ENCODE measurements at regions not wholly inside any gene's neighbourhood (a gene's known extent, or its start where the extent isn't known, plus 50 kb on each side); places are given as distances from the start of the nearest gene placed in this dataset.

GRCh38 chr5:8349855-8350254 lies 480.9 kb downstream of the MTRR start:
- H4K20me1 ChIP-seq (ENCODE audit: insufficient read depth), result no peaks in the 10 kb centered on the region; the same call in 1 of the 2 replicates
- CTCF ChIA-PET, result no interaction called here
- no peak for ATAC-seq

More at GRCh38 chr5:8349855-8350254, 480.9 kb downstream of the MTRR start:
- DNase-seq (ENCODE audit: low read depth, low spot score), result no peak
- no peaks in the 10 kb centered on the region for H3K79me2 ChIP-seq (ENCODE audit: insufficient read depth, low read length)
- H2AFZ ChIP-seq (ENCODE audit: low read depth, low read length, poor library complexity, severe bottlenecking), result no peak overlapping the region
- H3K4me1 ChIP-seq (ENCODE audit: control insufficient read depth in 1 of 2, insufficient read depth in 2 of 2, low read length in 2 of 2), result no peaks in the 10 kb centered on the region
- no peak for TF ChIP-seq ZNF274 (IDR thresholded peaks at IDR 0.05; ENCODE audit: low read depth, low read length)
- TF ChIP-seq ZBTB33 (IDR thresholded peaks at IDR 0.05; ENCODE audit: extremely low read depth, insufficient replicate concordance, low read length), result no peak
- TF ChIP-seq POLR2A (IDR thresholded peaks at IDR 0.05; ENCODE audit: borderline replicate concordance, extremely low read depth, insufficient read depth, insufficient read length), result no peak
- no peak for TF ChIP-seq CBX3 (IDR thresholded peaks at IDR 0.05; ENCODE audit: low read depth)
- TF ChIP-seq ATF3 (IDR thresholded peaks at IDR 0.05), result no peak
- TF ChIP-seq JUND (IDR thresholded peaks at IDR 0.05), result no peak
- no peak for TF ChIP-seq ELF1 (IDR thresholded peaks at IDR 0.05; ENCODE audit: borderline replicate concordance, low read depth)
- TF ChIP-seq EZH2phosphoT487 (IDR thresholded peaks at IDR 0.05; ENCODE audit: borderline replicate concordance), result no peak
- no peak for TF ChIP-seq FOSL1 (IDR thresholded peaks at IDR 0.05; ENCODE audit: low read depth)
- no peak for TF ChIP-seq SIN3A (IDR thresholded peaks at IDR 0.05; ENCODE audit: low read depth)
- TF ChIP-seq REST (IDR thresholded peaks at IDR 0.05; ENCODE audit: low read depth), result no peak
- no peak for TF ChIP-seq EZH2 (IDR thresholded peaks at IDR 0.05)
- no peak for TF ChIP-seq ZFX (IDR thresholded peaks at IDR 0.05)
- TF ChIP-seq CEBPB (IDR thresholded peaks at IDR 0.05; ENCODE audit: low read depth), result no peak
- peaks cover 15 to 27% of the 10 kb centered on the region in 2 experiments; a peak in 2 of 4 replicates for H3K9me3 ChIP-seq (ENCODE audit: control insufficient read depth in 1 of 2, insufficient read depth in 1 of 2, low read depth in 1 of 2, low read length in 2 of 2)
- no peaks in the 10 kb centered on the region for H3K36me3 ChIP-seq (ENCODE audit: control insufficient read depth in 1 of 2, insufficient read depth in 2 of 2, low read length in 2 of 2)
- intact Hi-C loops (cut with micrococcal nuclease), result no loop called here
- POLR2A ChIA-PET, result no interaction called here
- no peak overlapping the region for H3K27ac ChIP-seq (ENCODE audit: low read depth, low read length)
- H3K9me2 ChIP-seq (ENCODE audit: insufficient read depth), result no peaks in the 10 kb centered on the region
- no peaks in the 10 kb centered on the region for H3K27me3 ChIP-seq (ENCODE audit: insufficient read depth, low read length)
- H3K4me2 ChIP-seq (ENCODE audit: low read length), result no peak overlapping the region
- H3K9ac ChIP-seq (ENCODE audit: low read length), result no peak overlapping the region
- no TSS peak for BruUV-seq (replicated peaks)
- no peak overlapping the region for H3K4me3 ChIP-seq (replicated peaks in 1 of 2; ENCODE audit: low read depth in 1 of 2, low read length in 2 of 2)
- RAD21 ChIA-PET (ENCODE audit: low non-redundant PET in 1 of 2, low total read pairs in 2 of 2, uncharacterized antibody in 2 of 2, unreplicated experiment in 2 of 2), result no interaction called here
